ENCODE measurements at regions not wholly inside any gene's neighbourhood (a gene's known extent, or its start where the extent isn't known, plus 50 kb on each side); places are given as distances from the start of the nearest gene placed in this dataset.

- no peak for DNase-seq (ENCODE audit: low read depth in 4 of 6, low spot score in 6 of 6)
- no peaks in the 10 kb centered on the region for H3K36me3 ChIP-seq (ENCODE audit: control insufficient read depth, insufficient read depth, low read length)
- H3K4me3 ChIP-seq (ENCODE audit: low read depth, low read length), result no peak overlapping the region
- H3K27me3 ChIP-seq (ENCODE audit: control insufficient read depth, insufficient read depth, low read length), result no peaks in the 10 kb centered on the region
- no peaks in the 10 kb centered on the region for H3K4me1 ChIP-seq (ENCODE audit: control insufficient read depth, insufficient read depth, low read length)
- no peaks in the 10 kb centered on the region for H3K9me3 ChIP-seq (ENCODE audit: control insufficient read depth, insufficient read depth, low read length)
- no peak overlapping the region for H3K27ac ChIP-seq (ENCODE audit: low read depth, low read length)
Observed at GRCh38 chr20:6430381-6430780, 307.6 kb upstream of the FERMT1 start.

- DNase-seq (ENCODE audit: low read depth in 4 of 6, low spot score in 6 of 6), result no peak
- Histone ChIP-seq H3K4me3 (ENCODE audit: low read depth, low read length) (no peak overlapping the region), H3K36me3 (ENCODE audit: control insufficient read depth, insufficient read depth, low read length) (no peaks in the 10 kb centered on the region), H3K27me3 (ENCODE audit: control insufficient read depth, insufficient read depth, low read length) (no peaks in the 10 kb centered on the region), H3K9me3 (ENCODE audit: control insufficient read depth, insufficient read depth, low read length) (no peaks in the 10 kb centered on the region), H3K27ac (ENCODE audit: low read depth, low read length) (no peak overlapping the region), H3K4me1 (ENCODE audit: control insufficient read depth, insufficient read depth, low read length) (no peaks in the 10 kb centered on the region)
- WGBS (ENCODE audit: insufficient coverage), result 86% methylated on average over 1 of the region's 1 CpG
Observed at GRCh38 chr20:6426287-6426891, 303.6 kb upstream of the FERMT1 start.

- DNase-seq (ENCODE audit: low read depth in 4 of 6, low spot score in 6 of 6), result peak in 1 of 6 donors; percentile 37
- H3K27ac ChIP-seq (ENCODE audit: low read depth, low read length), result no peak overlapping the region
- no CpG with 5 or more reads among the region's 8 CpGs for WGBS (ENCODE audit: insufficient coverage)
- H3K4me1 ChIP-seq (ENCODE audit: control insufficient read depth, insufficient read depth, low read length), result no peaks in the 10 kb centered on the region
- no peaks in the 10 kb centered on the region for H3K36me3 ChIP-seq (ENCODE audit: control insufficient read depth, insufficient read depth, low read length)
- H3K4me3 ChIP-seq (ENCODE audit: low read depth, low read length), result no peak overlapping the region
- no peaks in the 10 kb centered on the region for H3K9me3 ChIP-seq (ENCODE audit: control insufficient read depth, insufficient read depth, low read length)
- H3K27me3 ChIP-seq (ENCODE audit: control insufficient read depth, insufficient read depth, low read length), result no peaks in the 10 kb centered on the region
Observed at GRCh38 chr20:6421321-6422248, 298.8 kb upstream of the FERMT1 start.

- no CpG with 5 or more reads among the region's 1 CpG for WGBS (ENCODE audit: insufficient coverage)
- H3K27me3 ChIP-seq (ENCODE audit: control insufficient read depth, insufficient read depth, low read length), result no peaks in the 10 kb centered on the region
- H3K4me3 ChIP-seq (ENCODE audit: low read depth, low read length), result no peak overlapping the region
- no peaks in the 10 kb centered on the region for H3K9me3 ChIP-seq (ENCODE audit: control insufficient read depth, insufficient read depth, low read length)
- no peak overlapping the region for H3K27ac ChIP-seq (ENCODE audit: low read depth, low read length)
- H3K4me1 ChIP-seq (ENCODE audit: control insufficient read depth, insufficient read depth, low read length), result no peaks in the 10 kb centered on the region
- no peak for DNase-seq (ENCODE audit: low read depth in 4 of 6, low spot score in 6 of 6)
- H3K36me3 ChIP-seq (ENCODE audit: control insufficient read depth, insufficient read depth, low read length), result no peaks in the 10 kb centered on the region
Observed at GRCh38 chr20:6420336-6420735, 297.5 kb upstream of the FERMT1 start.

- H3K4me1 ChIP-seq (ENCODE audit: control insufficient read depth, insufficient read depth, low read length), result no peaks in the 10 kb centered on the region
- no peak for DNase-seq (ENCODE audit: low read depth in 4 of 6, low spot score in 6 of 6)
- H3K27ac ChIP-seq (ENCODE audit: low read depth, low read length), result no peak overlapping the region
- H3K4me3 ChIP-seq (ENCODE audit: low read depth, low read length), result no peak overlapping the region
- no peaks in the 10 kb centered on the region for H3K36me3 ChIP-seq (ENCODE audit: control insufficient read depth, insufficient read depth, low read length)
- H3K9me3 ChIP-seq (ENCODE audit: control insufficient read depth, insufficient read depth, low read length), result no peaks in the 10 kb centered on the region
- no peaks in the 10 kb centered on the region for H3K27me3 ChIP-seq (ENCODE audit: control insufficient read depth, insufficient read depth, low read length)
Observed at GRCh38 chr20:6418732-6419131, 295.9 kb upstream of the FERMT1 start.

GRCh38 chr20:6416371-6416770 is 293.5 kb upstream of the FERMT1 start:
- H3K9me3 ChIP-seq (ENCODE audit: control insufficient read depth, insufficient read depth, low read length), result no peaks in the 10 kb centered on the region
- DNase-seq (ENCODE audit: low read depth in 4 of 6, low spot score in 6 of 6), result no peak
- H3K27me3 ChIP-seq (ENCODE audit: control insufficient read depth, insufficient read depth, low read length), result no peaks in the 10 kb centered on the region
- H3K36me3 ChIP-seq (ENCODE audit: control insufficient read depth, insufficient read depth, low read length), result no peaks in the 10 kb centered on the region
- H3K27ac ChIP-seq (ENCODE audit: low read depth, low read length), result no peak overlapping the region
- WGBS (ENCODE audit: insufficient coverage), result no CpG with 5 or more reads among the region's 2 CpGs
- H3K4me1 ChIP-seq (ENCODE audit: control insufficient read depth, insufficient read depth, low read length), result no peaks in the 10 kb centered on the region
- no peak overlapping the region for H3K4me3 ChIP-seq (ENCODE audit: low read depth, low read length)

GRCh38 chr20:6411651-6412050 is 288.8 kb upstream of the FERMT1 start:
- no peaks in the 10 kb centered on the region for H3K9me3 ChIP-seq (ENCODE audit: control insufficient read depth, insufficient read depth, low read length)
- H3K27ac ChIP-seq (ENCODE audit: low read depth, low read length), result no peak overlapping the region
- H3K36me3 ChIP-seq (ENCODE audit: control insufficient read depth, insufficient read depth, low read length), result no peaks in the 10 kb centered on the region
- H3K4me1 ChIP-seq (ENCODE audit: control insufficient read depth, insufficient read depth, low read length), result no peaks in the 10 kb centered on the region
- H3K4me3 ChIP-seq (ENCODE audit: low read depth, low read length), result no peak overlapping the region
- no peaks in the 10 kb centered on the region for H3K27me3 ChIP-seq (ENCODE audit: control insufficient read depth, insufficient read depth, low read length)
- peak in 1 of 6 donors; percentile 64 for DNase-seq (ENCODE audit: low read depth in 4 of 6, low spot score in 6 of 6)
- WGBS (ENCODE audit: insufficient coverage), result 83% methylated on average over 2 of the region's 2 CpGs

- Histone ChIP-seq H3K4me3 (ENCODE audit: low read depth, low read length) (no peak overlapping the region), H3K4me1 (ENCODE audit: control insufficient read depth, insufficient read depth, low read length) (no peaks in the 10 kb centered on the region), H3K36me3 (ENCODE audit: control insufficient read depth, insufficient read depth, low read length) (no peaks in the 10 kb centered on the region), H3K27me3 (ENCODE audit: control insufficient read depth, insufficient read depth, low read length) (no peaks in the 10 kb centered on the region), H3K27ac (ENCODE audit: low read depth, low read length) (no peak overlapping the region), H3K9me3 (ENCODE audit: control insufficient read depth, insufficient read depth, low read length) (no peaks in the 10 kb centered on the region)
- DNase-seq (ENCODE audit: low read depth in 4 of 6, low spot score in 6 of 6), result peak in 1 of 6 donors; percentile 70
- WGBS (ENCODE audit: insufficient coverage), result no CpG with 5 or more reads among the region's 2 CpGs
Observed at GRCh38 chr20:6410721-6411120, 287.9 kb upstream of the FERMT1 start.

- no peak for DNase-seq (ENCODE audit: low read depth in 4 of 6, low spot score in 6 of 6)
- no peaks in the 10 kb centered on the region for H3K36me3 ChIP-seq (ENCODE audit: control insufficient read depth, insufficient read depth, low read length)
- no peaks in the 10 kb centered on the region for H3K9me3 ChIP-seq (ENCODE audit: control insufficient read depth, insufficient read depth, low read length)
- H3K27me3 ChIP-seq (ENCODE audit: control insufficient read depth, insufficient read depth, low read length), result no peaks in the 10 kb centered on the region
- H3K4me1 ChIP-seq (ENCODE audit: control insufficient read depth, insufficient read depth, low read length), result no peaks in the 10 kb centered on the region
- H3K4me3 ChIP-seq (ENCODE audit: low read depth, low read length), result no peak overlapping the region
- WGBS (ENCODE audit: insufficient coverage), result 80% methylated on average over 1 of the region's 5 CpGs
- no peak overlapping the region for H3K27ac ChIP-seq (ENCODE audit: low read depth, low read length)
Observed at GRCh38 chr20:6407163-6407562, 284.3 kb upstream of the FERMT1 start.

All from spinal cord (tissue), 9 donors.